ENCODE measurements at regions not wholly inside any gene's neighbourhood (a gene's known extent, or its start where the extent isn't known, plus 50 kb on each side); places are given as distances from the start of the nearest gene placed in this dataset.
"Not testable (repeated sequence)": the region's sequence is repeated elsewhere in the genome, so short reads cannot be mapped to it uniquely, and the experiment has no call there.

DNA sequence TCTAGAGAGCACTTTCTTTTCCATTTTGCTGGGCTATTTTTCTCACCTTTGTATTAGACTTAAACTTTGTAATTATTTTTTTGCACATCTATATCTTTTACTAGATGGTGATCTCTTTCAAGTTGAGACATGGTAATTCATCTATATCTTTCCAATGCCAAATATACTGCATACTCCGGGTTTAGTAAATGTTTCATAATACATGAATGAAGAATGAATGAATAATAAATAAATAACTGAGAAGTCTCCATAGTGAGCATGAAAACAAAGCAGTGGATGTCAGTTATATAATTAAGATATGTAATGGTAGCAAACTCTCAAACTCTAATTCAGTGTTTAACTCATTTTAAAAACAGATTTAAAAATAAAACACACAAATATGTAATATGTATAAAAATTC, 342.5 kb upstream of the KITLG start:
- in situ Hi-C loops (cut with MboI; ENCODE audit: low sequenced_read_pairs) = no loop called here

- in situ Hi-C loops (cut with MboI; ENCODE audit: low sequenced_read_pairs) = no loop called here
Observed at GRCh38 chr12:88921890-88922532, 341.7 kb upstream of the KITLG start.

- in situ Hi-C loops (cut with MboI; ENCODE audit: low sequenced_read_pairs) = no loop called here
Observed at GRCh38 chr12:88921434-88921833, 341.2 kb upstream of the KITLG start.

DNA sequence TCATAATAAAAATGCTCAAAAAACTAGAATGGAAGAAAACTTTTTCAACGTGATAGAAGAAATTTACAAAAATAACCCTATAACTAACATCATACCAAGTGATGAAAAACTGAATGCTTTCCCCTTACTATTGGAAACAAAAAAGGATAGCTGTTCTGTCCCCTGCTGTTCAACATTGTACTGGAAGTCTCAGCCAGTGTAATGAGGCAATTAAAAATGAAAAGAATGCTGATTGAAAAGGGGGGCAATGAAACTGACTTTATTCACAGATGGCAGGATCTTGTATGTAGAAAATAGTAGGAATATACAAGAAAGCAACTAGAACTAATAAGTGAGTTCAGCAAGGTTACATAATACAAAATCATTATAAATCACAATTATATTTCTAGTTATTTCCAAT, 337.9 kb upstream of the KITLG start:
- in situ Hi-C loops (cut with MboI; ENCODE audit: low sequenced_read_pairs) = no loop called here

GRCh38 chr12:88914967-88915366, 334.7 kb upstream of the KITLG start:
- in situ Hi-C loops (cut with MboI; ENCODE audit: low sequenced_read_pairs) = no loop called here

- in situ Hi-C loops (cut with MboI; ENCODE audit: low sequenced_read_pairs) = no loop called here
Observed at GRCh38 chr12:88909510-88909909, 329.2 kb upstream of the KITLG start.

DNA sequence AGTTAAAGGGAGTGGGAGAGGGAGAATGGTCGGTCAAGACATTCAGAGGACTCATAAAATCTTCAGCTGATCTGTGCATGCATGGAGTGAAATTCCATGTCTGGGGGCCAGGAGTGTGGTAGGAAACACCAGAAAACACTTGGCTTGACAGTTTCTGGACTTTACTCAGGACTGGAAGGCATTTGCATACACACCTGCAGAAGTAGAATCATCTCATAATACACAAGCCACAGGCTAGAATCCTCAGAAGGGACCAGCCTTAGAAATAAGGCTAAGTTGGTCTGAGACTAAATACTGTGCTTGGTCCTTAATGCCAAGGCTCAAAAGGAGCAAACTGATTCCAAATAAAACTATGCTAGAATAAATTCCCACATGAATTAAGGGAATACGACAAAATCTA, 328.1 kb upstream of the KITLG start:
- in situ Hi-C loops (cut with MboI; ENCODE audit: low sequenced_read_pairs) = no loop called here

DNA sequence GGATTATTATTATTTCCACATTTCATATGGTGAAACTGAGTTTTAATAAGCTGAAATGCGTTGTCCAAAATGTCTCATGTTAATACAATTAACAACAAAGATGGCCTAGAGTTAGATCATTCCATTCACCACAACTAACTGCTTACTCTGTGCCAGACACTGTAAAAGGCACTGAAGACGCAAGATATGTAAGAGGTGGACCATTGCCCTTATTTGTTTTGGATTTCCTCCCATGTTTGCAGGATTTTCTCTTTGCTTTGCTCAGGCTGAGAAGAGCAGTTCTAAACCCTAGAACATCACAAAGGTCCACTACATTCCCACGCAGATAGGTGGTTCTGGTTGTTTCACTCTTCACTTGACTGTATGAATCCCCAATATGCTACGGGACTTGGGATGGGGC, 324.4 kb upstream of the KITLG start:
- in situ Hi-C loops (cut with MboI; ENCODE audit: low sequenced_read_pairs) = no loop called here

DNA sequence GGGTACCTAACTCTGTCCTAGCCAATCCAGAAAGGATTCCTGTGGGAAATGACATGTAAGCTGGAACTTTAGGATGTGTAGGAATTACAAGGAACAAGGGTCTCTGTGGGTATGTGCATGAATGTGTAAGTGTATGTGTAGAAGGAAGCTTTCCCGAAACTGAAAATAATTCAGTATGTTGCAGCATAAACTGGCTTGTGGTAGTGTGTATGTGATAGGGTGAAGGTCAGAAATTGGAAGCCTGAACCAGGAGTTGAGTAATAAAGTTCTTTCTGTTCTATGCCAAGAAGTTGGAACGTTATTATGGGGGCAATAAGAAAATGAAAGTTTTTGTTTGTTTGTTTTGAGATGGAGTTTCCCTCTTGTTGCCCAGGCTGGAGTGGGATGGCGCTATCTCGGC, 323.1 kb upstream of the KITLG start:
- in situ Hi-C loops (cut with MboI; ENCODE audit: low sequenced_read_pairs) = no loop called here

DNA sequence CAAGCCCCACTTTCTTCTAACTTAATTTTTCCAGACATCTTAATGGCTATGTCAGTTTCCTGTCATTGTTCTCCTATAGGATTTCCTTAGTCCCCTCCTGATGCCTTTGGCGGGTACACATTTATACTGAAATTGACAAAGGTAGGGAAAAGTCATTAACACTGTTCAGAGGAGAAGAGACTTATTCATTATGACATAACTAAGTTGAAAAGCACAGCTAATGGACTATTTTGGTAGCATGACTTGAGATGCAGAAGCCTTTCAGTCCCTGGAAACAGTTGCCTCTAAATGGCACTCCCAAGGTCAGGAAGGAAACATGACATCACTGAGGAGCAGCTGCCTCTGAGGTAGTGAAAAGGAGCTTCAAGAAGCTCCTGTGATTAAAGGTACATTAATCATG, 317.5 kb upstream of the KITLG start:
- in situ Hi-C loops (cut with MboI; ENCODE audit: low sequenced_read_pairs) = no loop called here

DNA sequence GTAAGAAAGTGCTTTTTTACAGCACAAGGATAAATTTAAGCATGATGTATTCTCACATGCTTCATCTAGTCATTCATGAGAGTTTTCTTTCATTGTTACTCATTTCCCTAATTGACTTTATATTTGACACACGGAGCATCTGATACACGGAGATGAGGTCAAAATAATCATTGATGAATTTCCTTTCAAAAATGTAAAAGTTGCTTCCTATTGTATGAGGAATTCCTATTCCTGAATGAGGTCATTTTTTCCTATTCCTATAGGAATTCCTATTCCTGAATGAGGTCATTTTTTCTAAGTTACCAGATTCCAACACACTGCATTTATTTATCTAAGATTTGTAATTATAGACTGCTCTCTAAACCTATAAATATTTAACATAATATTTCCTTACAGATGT, 316.7 kb upstream of the KITLG start:
- in situ Hi-C loops (cut with MboI; ENCODE audit: low sequenced_read_pairs) = no loop called here

GRCh38 chr12:88895634-88896033, 315.4 kb upstream of the KITLG start:
- in situ Hi-C loops (cut with MboI; ENCODE audit: low sequenced_read_pairs) = no loop called here

GRCh38 chr12:88893801-88894200, 313.5 kb upstream of the KITLG start:
- in situ Hi-C loops (cut with MboI; ENCODE audit: low sequenced_read_pairs) = no loop called here

DNA sequence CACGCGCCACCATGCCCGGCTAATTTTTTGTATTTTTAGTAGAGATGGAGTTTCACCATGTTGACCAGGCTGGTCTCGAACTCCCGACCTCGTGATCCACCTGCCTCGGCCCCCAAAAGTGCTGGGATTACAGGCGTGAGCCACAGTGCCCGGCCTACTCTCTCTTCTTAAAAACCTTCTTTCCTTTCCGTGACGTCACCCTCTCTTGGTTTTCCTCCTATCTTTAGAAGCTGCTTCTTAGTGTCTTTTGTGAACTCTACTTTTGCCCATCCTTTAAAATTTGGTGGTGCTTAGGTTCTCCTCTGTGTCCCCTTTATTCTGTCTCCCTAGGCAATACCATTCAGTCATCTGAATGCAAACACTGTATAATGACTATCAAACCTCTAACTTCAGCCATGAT, 311.2 kb upstream of the KITLG start:
- in situ Hi-C loops (cut with MboI; ENCODE audit: low sequenced_read_pairs) = not testable (repeated sequence)

- in situ Hi-C loops (cut with MboI; ENCODE audit: low sequenced_read_pairs) = no loop called here
Observed at GRCh38 chr12:88889326-88890110, 309.2 kb upstream of the KITLG start.

DNA sequence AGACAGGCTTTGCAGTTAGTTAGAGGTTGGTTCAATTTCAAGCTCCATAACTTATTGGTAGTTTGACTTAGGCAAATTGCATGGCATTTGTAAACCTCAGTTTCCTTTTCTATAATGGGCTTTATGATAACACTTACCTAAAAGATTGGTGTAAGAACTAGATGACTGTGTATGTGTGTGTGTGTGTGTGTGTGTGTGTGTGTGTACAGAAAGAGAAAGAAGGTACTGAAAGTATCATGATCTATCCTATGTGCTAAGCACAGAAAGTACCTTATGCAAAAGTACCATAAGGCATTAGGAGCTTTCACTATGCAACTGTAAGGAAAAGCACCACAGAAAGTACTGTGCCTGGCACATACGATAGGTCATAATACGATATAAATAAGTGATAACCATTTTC, 304.3 kb upstream of the KITLG start:
- in situ Hi-C loops (cut with MboI; ENCODE audit: low sequenced_read_pairs) = no loop called here

- in situ Hi-C loops (cut with MboI; ENCODE audit: low sequenced_read_pairs) = no loop called here
Observed at GRCh38 chr12:88882662-88883061, 302.4 kb upstream of the KITLG start.

GRCh38 chr12:88880051-88880450, 299.8 kb upstream of the KITLG start:
- in situ Hi-C loops (cut with MboI; ENCODE audit: low sequenced_read_pairs) = no loop called here

DNA sequence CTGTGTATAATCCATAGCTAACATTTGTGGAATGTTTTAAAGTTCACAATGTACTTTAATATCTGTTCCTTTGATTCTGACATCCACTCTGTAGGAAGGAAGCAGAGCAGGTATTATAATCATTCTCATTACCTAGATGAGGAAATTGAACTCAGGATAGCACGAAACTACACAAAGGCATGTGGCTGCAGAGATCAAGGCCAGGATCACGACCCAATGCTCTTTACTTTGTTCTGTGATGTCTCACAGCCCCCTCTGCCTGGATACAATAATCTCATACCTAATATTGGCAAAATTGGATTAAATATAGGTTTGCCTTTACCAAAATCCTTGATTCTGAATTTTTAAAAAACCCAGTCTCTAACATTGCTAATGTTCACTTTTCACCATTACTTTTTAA, 298.0 kb upstream of the KITLG start:
- in situ Hi-C loops (cut with MboI; ENCODE audit: low sequenced_read_pairs) = no loop called here

- in situ Hi-C loops (cut with MboI; ENCODE audit: low sequenced_read_pairs) = no loop called here
Observed at GRCh38 chr12:88876857-88877256, 296.6 kb upstream of the KITLG start.

DNA sequence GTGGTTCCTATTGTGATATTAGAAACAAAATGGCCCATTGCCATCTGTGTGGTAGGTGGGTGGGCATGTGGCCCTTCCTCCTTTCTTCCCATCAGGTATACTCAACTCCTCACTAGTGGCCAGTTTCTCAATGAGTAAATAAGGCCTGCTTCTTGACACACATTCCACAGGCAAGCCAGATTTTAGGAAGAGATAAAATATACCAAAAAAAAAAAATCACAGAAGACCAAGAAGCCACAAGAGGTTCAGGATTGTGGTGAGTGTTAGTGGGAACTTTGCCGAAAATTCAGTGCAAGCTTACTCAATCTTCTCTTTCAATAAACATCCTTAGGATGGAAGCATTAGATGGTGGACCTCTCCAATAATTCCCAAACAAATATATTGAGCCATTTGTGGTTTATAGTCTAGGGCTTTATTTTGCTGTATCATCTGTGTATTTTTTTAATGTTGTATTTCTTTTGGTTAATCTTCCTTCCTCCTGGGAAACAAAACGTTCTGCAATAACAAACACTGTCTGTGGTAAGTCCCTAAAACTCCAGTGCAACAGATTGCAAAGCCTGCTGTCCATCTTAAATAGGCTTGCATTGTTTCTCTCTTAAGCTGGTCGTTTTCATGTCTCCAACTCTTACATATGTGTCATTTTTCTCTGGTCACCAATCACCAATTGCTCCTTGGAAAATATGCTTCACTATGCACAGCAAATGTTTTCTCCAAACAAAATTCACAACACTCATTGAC, 289.9 kb upstream of the KITLG start:
- in situ Hi-C loops (cut with MboI; ENCODE audit: low sequenced_read_pairs) = no loop called here

DNA sequence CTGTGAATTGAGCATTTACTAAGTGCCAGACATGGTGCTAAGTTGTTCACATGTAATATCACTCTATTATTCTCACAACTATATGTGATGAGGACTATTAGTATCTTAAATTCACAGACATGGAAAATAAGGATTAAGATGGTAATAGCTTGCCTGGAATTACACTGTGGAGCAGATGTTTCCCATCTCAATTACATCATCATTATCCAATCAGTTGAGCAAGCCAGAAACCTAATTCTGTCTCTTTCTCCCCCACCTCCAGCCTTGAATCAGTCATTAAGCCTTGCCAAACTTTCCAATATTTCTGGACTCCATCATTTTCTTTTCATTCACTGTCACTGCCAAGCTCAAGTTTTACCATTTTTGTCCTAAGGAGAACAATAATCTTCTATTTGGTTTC, 287.8 kb upstream of the KITLG start:
- in situ Hi-C loops (cut with MboI; ENCODE audit: low sequenced_read_pairs) = no loop called here
